IMR-90 (cell line): ENCODE measurements at regions not wholly inside any gene's neighbourhood (a gene's known extent, or its start where the extent isn't known, plus 50 kb on each side); places are given as distances from the start of the nearest gene placed in this dataset.

Experiments used
- CTCF ChIP-seq: conservative IDR thresholded peaks from 2 replicates; pipeline ENCODE4 v1.5.1; 2012; ENCODE audit warnings: mild to moderate bottlenecking, low read depth, low read length, improper control_type of control experiment
- POLR2A ChIP-seq: IDR thresholded peaks from 2 replicates; pipeline ENCODE4 v1.6.1; 2012; ENCODE audit warnings: mild to moderate bottlenecking, low read depth, low read length
- RCOR1 ChIP-seq: IDR thresholded peaks from 2 replicates; pipeline ENCODE4 v1.6.1; 2012; ENCODE audit warnings: mild to moderate bottlenecking, low read length, improper control_type of control experiment; ENCODE audit not compliant: insufficient replicate concordance

- TF ChIP-seq RCOR1 (no peak), POLR2A (no peak), CTCF (no peak)
These were observed 73.8 kb upstream of the TJP1 start for GRCh38 chr15:29896062-29896461.
